EH (cell line): ENCODE measurements at regions not wholly inside any gene's neighbourhood (a gene's known extent, or its start where the extent isn't known, plus 50 kb on each side); places are given as distances from the start of the nearest gene placed in this dataset.
"Not testable (repeated sequence)": the region's sequence is repeated elsewhere in the genome, so short reads cannot be mapped to it uniquely, and the experiment has no call there.

Experiments
- DNase-seq: peaks from one replicate; pipeline ENCODE4 v3.0.0-alpha.2; 2015; ENCODE audit warnings: low read depth

- DNase-seq, result no peak
Measured at GRCh38 chr6:105881608-105882007, 204.5 kb upstream of the PRDM1 start.

GRCh38 chr6:105880030-105880492 is 206.1 kb upstream of the PRDM1 start:
- DNase-seq, result no peak

DNA sequence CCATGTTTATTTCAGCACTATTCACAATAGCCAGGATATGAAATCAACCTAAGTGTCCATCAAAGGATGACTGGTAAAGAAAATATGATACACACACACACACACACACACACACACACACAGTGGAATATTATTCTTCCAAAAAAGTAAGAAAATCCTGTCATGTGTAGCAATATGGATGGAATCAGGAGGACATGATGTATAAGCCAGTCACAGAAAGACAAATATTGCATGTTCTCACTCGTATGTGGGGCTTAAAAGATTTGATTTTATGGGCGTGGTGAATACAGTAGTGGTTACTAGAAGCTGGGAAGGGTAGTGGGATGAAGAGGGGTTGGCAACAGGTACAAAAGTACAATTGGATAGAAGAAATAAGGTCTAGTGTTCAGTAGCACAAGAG is 207.0 kb upstream of the PRDM1 start:
- DNase-seq, result no peak

- no peak for DNase-seq
Measured at GRCh38 chr6:105875974-105876640, 210.0 kb upstream of the PRDM1 start.

DNA sequence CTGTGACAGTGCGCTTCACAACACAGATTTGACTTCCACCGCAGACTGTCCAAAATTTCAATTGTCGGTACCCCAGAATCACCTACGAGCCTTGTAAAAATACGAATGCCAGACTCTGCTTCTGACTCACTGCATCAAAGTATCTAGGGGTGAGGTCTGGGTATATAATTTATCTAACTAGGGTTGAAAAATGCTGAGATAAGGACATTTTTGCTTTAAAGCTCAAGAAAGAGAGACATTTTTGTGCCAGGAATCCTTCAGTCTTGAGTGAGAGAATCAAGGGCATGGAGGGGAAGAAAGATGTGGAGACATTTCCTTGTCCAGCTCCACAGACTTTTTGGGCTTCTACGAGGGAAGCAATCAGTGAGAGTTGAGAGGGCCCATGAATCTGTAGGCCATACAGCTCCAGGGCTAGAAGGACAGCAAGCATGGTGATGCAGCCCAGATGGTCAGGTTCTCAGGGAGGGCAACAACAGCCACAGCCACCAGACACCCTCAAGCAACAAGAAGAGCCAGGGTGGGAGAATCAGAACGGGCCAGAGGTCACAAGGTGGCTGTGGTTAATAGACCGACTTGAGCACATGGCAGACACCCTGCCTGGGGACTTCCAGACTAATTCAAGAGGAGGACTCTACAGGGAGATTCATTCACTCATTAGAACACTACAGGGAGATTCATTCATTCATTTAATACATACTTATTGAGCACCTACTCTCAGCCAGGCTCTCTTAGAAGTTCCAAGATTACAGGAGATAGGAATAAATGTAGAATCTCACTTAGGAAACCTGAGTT is 211.1 kb upstream of the PRDM1 start:
- DNase-seq, result no peak

- no peak for DNase-seq
Measured at GRCh38 chr6:105873799-105874198, 212.3 kb upstream of the PRDM1 start.

GRCh38 chr6:105873211-105873704 is 212.9 kb upstream of the PRDM1 start:
- no peak for DNase-seq

DNA sequence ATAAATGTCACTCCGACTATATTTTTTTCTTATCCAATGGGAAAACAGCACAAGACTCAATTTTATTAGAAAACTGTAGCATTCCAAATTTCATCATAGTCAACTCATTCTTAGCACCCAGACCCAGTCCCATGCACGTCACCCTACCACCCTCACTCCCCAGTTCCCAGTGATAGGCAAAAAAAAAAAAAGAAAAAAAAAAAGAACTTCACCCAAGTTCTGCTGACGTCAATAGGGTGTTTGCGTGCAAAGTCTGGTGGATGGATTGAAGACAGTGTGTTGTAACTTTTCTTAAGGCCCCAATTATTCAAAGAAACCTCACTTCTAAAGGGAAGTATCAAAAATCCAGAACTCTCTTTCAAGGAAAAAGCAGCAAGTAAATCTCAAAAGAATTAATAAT is 213.9 kb upstream of the PRDM1 start:
- DNase-seq, result no peak

- no peak for DNase-seq
Measured at GRCh38 chr6:105871542-105871941, 214.6 kb upstream of the PRDM1 start.

- no peak for DNase-seq
Measured at GRCh38 chr6:105869835-105870440, 216.2 kb upstream of the PRDM1 start.

DNA sequence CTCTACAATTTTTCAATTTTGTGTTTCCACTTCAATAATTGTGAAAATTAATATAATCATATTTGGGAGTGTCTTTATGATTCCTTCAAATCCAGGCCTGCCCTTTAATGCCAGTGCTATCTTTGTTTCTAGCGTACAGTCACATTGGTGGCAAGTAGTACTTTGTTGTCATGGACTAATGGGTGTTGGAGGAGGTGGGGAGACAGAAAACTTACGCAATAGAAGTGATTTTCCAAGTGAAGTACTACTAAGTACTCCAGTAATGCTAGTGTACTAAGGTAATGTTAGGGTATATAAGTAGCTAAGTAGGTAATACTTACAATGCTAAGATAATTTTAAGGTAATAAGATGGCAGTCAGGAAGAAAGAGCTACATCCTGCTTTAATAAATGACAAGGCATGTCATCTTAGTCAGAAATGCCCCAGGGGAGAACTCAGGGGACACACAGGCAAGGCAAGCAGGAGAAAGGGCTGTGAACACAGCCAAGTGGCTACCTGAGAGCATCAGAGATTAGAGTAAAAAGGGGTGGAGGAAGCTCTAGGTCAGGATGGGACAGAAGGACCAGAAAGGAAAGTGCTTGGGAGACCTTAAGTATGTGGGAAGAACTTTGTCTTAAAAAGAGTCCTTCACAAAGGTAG is 217.2 kb upstream of the PRDM1 start:
- no peak for DNase-seq

- no peak for DNase-seq
Measured at GRCh38 chr6:105867821-105868220, 218.3 kb upstream of the PRDM1 start.

DNA sequence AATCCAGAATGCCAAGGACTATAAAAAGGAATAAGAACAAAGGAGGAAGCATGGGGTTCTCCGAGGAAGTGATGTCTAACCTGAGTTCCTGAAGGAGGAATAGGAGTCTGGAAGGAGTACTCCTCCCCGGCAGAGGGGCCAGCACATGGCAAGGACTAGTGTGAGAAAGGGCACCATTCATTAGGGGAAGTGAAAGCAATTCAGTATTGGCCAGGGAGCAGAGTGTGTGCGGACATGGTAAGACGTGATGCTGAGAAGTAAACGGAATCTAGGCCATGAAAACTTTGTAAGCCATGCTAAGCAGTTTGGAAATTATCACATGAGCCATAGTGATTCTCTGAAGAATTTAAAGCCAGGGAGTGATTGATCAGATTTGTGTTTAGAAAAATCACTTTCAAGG is 218.9 kb upstream of the PRDM1 start:
- DNase-seq, result no peak

- DNase-seq, result no peak
Measured at GRCh38 chr6:105862936-105863607, 223.1 kb upstream of the PRDM1 start.

GRCh38 chr6:105860927-105861326 is 225.2 kb upstream of the PRDM1 start:
- not testable (repeated sequence) for DNase-seq

- no peak for DNase-seq
Measured at GRCh38 chr6:105859457-105859856, 226.7 kb upstream of the PRDM1 start.

- DNase-seq, result not testable (repeated sequence)
Measured at GRCh38 chr6:105858639-105859038, 227.5 kb upstream of the PRDM1 start.

- DNase-seq, result no peak
Measured at GRCh38 chr6:105855433-105855832, 230.7 kb upstream of the PRDM1 start.

DNA sequence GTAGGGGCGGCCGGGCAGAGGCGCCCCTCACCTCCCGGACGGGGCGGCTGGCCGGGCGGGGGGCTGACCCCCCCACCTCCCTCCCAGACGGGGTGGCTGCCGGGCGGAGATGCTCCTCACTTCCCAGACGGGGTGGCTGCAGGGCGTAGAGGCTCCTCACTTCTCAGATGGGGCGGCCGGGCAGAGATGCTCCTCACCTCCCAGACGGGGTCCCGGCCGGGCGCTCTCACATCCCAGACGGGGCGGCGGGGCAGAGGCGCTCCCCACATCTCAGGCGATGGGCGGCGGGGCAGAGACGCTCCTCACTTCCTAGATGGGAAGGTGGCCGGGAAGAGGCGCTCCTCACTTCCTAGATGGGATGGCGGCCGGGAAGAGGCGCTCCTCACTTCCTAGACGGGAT is 232.2 kb upstream of the PRDM1 start:
- not testable (repeated sequence) for DNase-seq

DNA sequence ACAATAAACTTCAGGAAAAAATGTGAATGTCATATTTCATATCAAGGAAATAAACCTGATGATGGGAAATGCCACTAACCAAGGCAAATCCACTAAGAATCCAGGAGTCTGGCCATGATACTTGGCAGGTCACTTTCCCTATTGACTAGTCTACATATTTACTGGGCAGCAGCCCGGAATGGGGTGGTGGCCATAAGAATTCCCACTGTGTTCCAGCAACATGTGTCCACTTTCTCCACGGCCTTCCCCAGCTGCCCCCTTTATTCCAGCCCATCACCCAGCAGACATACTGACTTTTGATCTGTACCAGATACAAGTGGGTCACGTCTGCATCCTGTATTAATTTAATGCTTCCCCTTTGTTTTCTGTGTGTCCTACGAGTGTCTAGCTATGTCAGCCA is 234.5 kb upstream of the PRDM1 start:
- no peak for DNase-seq

DNA sequence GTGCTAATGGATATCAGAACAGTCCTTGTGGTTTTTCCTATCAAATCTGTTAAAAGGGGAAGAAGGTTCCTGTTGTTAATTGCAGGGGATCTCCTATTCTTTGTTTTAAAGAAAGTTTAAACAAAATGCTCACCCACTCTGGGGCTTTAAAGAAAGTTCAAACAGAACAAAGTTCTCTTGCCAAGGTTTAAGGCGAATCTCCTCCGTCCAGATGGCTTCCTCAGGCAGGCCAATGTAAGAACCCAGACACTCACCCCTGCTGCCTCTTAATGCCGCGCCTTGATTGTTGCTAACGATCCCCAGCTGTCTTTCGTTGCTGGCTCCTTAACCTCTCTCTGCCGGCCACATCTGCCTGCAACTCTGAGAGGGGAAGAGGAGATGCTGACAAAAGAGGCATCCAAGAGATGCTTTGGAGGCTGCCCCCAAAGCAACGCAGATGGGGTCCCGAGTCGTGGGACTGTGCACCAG is 235.0 kb upstream of the PRDM1 start:
- DNase-seq, result peak; percentile 24
